ENCODE measurements at regions not wholly inside any gene's neighbourhood (a gene's known extent, or its start where the extent isn't known, plus 50 kb on each side); places are given as distances from the start of the nearest gene placed in this dataset.
"Not testable (repeated sequence)": the region's sequence is repeated elsewhere in the genome, so short reads cannot be mapped to it uniquely, and the experiment has no call there.

DNA sequence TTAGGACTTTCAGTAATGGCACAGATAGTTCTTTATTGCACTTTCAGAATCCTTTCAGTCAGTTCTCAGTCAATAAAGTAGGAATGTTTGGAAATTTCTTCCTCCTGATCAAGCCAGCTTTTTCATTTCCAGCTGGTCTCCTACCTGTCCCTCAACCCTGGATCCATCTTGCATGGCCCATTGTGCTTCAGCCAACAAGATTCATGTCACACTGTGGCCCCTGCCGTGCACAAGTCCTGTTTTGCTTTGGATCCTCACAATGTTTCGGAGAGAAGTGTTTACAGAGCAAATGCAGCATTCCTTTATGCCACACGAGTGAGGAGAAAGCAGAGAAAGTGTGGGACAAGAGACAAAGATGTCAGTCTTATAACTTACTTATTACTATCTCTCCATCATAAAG is 1694.7 kb upstream of the LRRTM3 start:
- TF ChIP-seq, protein P1, sequence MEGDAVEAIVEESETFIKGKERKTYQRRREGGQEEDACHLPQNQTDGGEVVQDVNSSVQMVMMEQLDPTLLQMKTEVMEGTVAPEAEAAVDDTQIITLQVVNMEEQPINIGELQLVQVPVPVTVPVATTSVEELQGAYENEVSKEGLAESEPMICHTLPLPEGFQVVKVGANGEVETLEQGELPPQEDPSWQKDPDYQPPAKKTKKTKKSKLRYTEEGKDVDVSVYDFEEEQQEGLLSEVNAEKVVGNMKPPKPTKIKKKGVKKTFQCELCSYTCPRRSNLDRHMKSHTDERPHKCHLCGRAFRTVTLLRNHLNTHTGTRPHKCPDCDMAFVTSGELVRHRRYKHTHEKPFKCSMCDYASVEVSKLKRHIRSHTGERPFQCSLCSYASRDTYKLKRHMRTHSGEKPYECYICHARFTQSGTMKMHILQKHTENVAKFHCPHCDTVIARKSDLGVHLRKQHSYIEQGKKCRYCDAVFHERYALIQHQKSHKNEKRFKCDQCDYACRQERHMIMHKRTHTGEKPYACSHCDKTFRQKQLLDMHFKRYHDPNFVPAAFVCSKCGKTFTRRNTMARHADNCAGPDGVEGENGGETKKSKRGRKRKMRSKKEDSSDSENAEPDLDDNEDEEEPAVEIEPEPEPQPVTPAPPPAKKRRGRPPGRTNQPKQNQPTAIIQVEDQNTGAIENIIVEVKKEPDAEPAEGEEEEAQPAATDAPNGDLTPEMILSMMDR (IDR thresholded peaks at IDR 0.05; ENCODE audit: insufficient read depth, low read length, severe bottlenecking) = no peak
- Histone ChIP-seq H3K27me3 (ENCODE audit: control insufficient read depth, insufficient read depth, low read length) (no peaks in the 10 kb centered on the region), H3K4me3 (ENCODE audit: low read depth, low read length) (no peak overlapping the region), H3K36me3 (ENCODE audit: control insufficient read depth, insufficient read depth, low read length) (no peaks in the 10 kb centered on the region)
- FAIRE-seq (no peak), DNase-seq (ENCODE audit: low read depth) (no peak)

DNA sequence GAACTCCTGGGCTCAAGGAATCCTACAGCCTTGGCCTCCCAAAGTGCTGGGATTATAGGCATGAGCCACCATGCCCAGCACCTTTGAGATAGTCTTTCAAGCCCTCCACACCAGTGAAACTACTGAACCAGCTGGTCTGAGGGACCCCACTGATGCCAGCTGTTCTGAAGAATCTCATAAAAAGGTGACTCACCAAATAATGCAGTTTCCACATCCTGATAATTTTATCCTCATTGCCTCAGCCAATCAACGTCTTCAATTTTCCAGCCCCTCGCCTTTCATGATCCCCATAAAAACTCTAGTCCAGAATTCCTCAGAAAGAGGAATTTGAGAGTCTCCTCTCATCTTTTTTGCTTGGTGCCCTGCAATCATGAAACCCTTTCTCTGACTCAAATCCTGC is 1691.6 kb upstream of the LRRTM3 start:
- Histone ChIP-seq H3K36me3 (ENCODE audit: control insufficient read depth, insufficient read depth, low read length) (no peaks in the 10 kb centered on the region), H3K4me3 (ENCODE audit: low read depth, low read length) (no peak overlapping the region), H3K27me3 (ENCODE audit: control insufficient read depth, insufficient read depth, low read length) (no peaks in the 10 kb centered on the region)
- no peak for FAIRE-seq
- DNase-seq (ENCODE audit: low read depth) = no peak
- TF ChIP-seq, protein P1 (IDR thresholded peaks at IDR 0.05; ENCODE audit: insufficient read depth, low read length, severe bottlenecking) = no peak

DNA sequence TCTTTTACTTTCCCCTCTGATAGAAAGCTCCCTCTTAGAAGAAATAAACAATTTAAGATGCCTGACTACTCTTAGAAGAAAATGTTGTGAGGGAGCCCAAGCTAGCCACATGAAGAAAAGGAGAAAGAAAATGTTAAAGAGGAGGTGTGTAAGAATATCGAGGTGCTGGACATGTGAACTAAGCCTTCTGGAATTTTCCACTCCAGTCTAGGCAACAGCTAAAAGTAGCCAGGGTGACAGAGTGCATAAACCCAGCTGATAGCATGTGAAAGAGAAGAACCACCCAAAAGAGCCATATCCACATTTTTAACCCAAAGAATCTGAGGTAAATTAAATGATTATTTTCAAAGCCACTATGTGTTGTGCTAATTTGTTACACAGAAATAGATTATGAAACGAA is 1690.6 kb upstream of the LRRTM3 start:
- TF ChIP-seq, protein P1 (IDR thresholded peaks at IDR 0.05; ENCODE audit: insufficient read depth, low read length, severe bottlenecking) = no peak
- no peak for DNase-seq (ENCODE audit: low read depth)
- Histone ChIP-seq H3K4me3 (ENCODE audit: low read depth, low read length) (no peak overlapping the region), H3K36me3 (ENCODE audit: control insufficient read depth, insufficient read depth, low read length) (no peaks in the 10 kb centered on the region), H3K27me3 (ENCODE audit: control insufficient read depth, insufficient read depth, low read length) (no peaks in the 10 kb centered on the region)
- no peak for FAIRE-seq

DNA sequence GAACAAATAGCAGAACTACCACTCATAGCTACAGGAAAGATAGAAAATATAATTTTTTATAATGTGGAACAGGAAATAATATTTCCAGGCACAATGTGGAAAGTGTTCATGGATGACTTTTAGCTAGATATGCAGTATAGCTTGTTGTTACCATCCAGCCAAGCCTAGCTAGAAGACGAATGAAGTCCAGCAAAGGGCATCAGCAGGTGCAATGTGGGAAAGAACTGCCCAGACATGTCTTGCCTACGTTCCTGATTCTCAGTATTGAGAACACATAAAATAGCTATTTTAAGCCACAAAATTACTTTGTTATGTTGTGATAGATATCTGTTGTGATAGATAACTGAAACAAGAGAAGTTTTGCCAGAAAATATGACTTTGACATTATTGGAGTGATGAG is 1690.0 kb upstream of the LRRTM3 start:
- no peak for FAIRE-seq
- TF ChIP-seq, protein P1 (IDR thresholded peaks at IDR 0.05; ENCODE audit: insufficient read depth, low read length, severe bottlenecking) = no peak

DNA sequence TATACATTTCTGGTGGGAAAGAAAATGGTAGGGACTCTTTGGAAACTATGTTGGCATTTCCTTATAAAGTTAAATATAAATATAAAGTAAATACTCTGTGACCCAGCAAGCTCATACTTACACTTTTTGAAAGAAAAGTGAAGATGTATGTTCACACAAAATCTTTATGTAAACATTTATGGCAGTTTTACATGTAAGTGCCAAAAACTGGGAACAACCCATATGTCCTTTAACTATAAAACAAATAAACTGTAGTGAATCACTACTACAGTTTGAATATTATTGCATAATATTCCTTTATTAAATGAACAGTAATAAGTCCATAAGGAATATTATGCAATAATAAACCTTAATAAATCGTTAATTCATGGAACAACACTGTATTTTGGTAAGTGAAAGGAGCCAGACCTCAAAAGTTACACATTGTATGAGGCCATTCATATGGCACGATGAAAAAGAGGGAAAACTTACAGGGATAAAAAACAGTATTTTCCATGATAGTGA is 1660.3 kb upstream of the LRRTM3 start:
- Histone ChIP-seq H3K27me3 (ENCODE audit: control insufficient read depth, insufficient read depth, low read length) (no peaks in the 10 kb centered on the region), H3K4me3 (ENCODE audit: low read depth, low read length) (no peak overlapping the region), H3K36me3 (ENCODE audit: control insufficient read depth, insufficient read depth, low read length) (no peaks in the 10 kb centered on the region)
- FAIRE-seq (no peak), DNase-seq (ENCODE audit: low read depth) (no peak)
- TF ChIP-seq, protein P1 (IDR thresholded peaks at IDR 0.05; ENCODE audit: insufficient read depth, low read length, severe bottlenecking) = no peak

More for the DNA sequence above, 1690.0 kb upstream of the LRRTM3 start:
- no peak for DNase-seq (ENCODE audit: low read depth)
- H3K36me3 ChIP-seq (ENCODE audit: control insufficient read depth, insufficient read depth, low read length) = no peaks in the 10 kb centered on the region
- H3K4me3 ChIP-seq (ENCODE audit: low read depth, low read length) = no peak overlapping the region
- no peaks in the 10 kb centered on the region for H3K27me3 ChIP-seq (ENCODE audit: control insufficient read depth, insufficient read depth, low read length)

DNA sequence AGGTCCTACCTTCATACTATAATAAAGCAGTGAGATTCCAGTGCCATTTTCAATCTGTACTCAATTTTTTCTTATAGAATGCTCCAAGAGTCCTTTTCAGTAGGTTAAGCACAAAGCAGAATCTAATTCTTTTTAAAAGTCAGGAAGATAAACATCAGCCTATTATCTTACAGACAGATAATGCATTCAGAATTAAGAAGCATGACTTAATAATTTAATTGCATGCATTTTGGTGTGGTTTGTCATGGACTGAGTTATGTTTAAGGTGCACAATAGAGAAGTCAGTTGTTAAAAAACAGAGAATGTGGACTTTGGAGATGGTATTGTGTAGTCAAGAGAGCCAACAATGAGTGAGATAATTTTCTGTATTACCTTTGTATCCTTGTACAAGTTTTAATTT is 1656.3 kb upstream of the LRRTM3 start:
- FAIRE-seq; H3K36me3 ChIP-seq (ENCODE audit: control insufficient read depth, insufficient read depth, low read length); H3K27me3 ChIP-seq (ENCODE audit: control insufficient read depth, insufficient read depth, low read length); DNase-seq (ENCODE audit: low read depth); H3K4me3 ChIP-seq (ENCODE audit: low read depth, low read length): not testable (repeated sequence)

All from bronchial epithelial cell (primary cell).